C4-2B (cell line): ENCODE measurements at regions not wholly inside any gene's neighbourhood (a gene's known extent, or its start where the extent isn't known, plus 50 kb on each side); places are given as distances from the start of the nearest gene placed in this dataset.

Source experiments
- CTCF ChIP-seq: fragments of 450-650 bp; conservative IDR thresholded peaks from 2 replicates; pipeline ENCODE4 v1.5.1; 2017; ENCODE audit warnings: mild to moderate bottlenecking
- ZFX ChIP-seq: fragments of 450-650 bp; IDR thresholded peaks from 2 replicates; pipeline ENCODE4 v1.6.1; 2017

GRCh38 chr10:63697956-63698786 lies 177.0 kb downstream of the REEP3 start:
- TF ChIP-seq CTCF (no peak), ZFX (no peak)
